Osteoblast (primary cell): ENCODE measurements at regions not wholly inside any gene's neighbourhood (a gene's known extent, or its start where the extent isn't known, plus 50 kb on each side); places are given as distances from the start of the nearest gene placed in this dataset.
A peak's percentile ranks its signal among the peaks of the same experiment; 100 is the strongest.

Source experiments
- DNase-seq: peaks from one replicate; pipeline ENCODE4 v3.0.0; 2011; ENCODE audit warnings: low spot score, mixed read lengths; ENCODE audit not compliant: insufficient read length; ENCODE audit errors: missing footprints
- H2AFZ ChIP-seq: 2 replicates; pipeline ENCODE4 v1.6.0; 2011; ENCODE audit warnings: mild to moderate bottlenecking, low read length
- H3K27ac ChIP-seq: 2 replicates; pipeline ENCODE4 v1.5.1; 2011; ENCODE audit warnings: mild to moderate bottlenecking, low read depth, low read length, moderate library complexity
- H3K27me3 ChIP-seq: 2 replicates; pipeline ENCODE4 v1.6.0; 2012; ENCODE audit warnings: mild to moderate bottlenecking, control low read depth, inconsistent platforms, low read length, moderate library complexity; ENCODE audit not compliant: insufficient read depth
- H3K36me3 ChIP-seq: 2 replicates; pipeline ENCODE4 v1.5.1; 2011; ENCODE audit warnings: mild to moderate bottlenecking, low read length, control low read depth, moderate library complexity; ENCODE audit not compliant: insufficient read depth
- H3K4me1 ChIP-seq: 2 replicates; pipeline ENCODE4 v1.5.1; 2011; ENCODE audit warnings: mild to moderate bottlenecking, low read length, control low read depth, moderate library complexity; ENCODE audit not compliant: insufficient read depth
- H3K4me2 ChIP-seq: 2 replicates; pipeline ENCODE4 v1.6.0; 2011; ENCODE audit warnings: mild to moderate bottlenecking, low read length; ENCODE audit not compliant: insufficient read depth
- H3K4me3 ChIP-seq: fragments of 200-600 bp; sonication (generic); 3 replicates; pipeline ENCODE4 v1.5.1; 2012; ENCODE audit warnings: mild to moderate bottlenecking, low read length, inconsistent platforms; ENCODE audit not compliant: insufficient read depth
- H3K79me2 ChIP-seq: 2 replicates; pipeline ENCODE4 v1.6.0; 2012; ENCODE audit warnings: mild to moderate bottlenecking, low read length, control low read depth, inconsistent platforms; ENCODE audit not compliant: insufficient read depth
- H3K9me3 ChIP-seq: 2 replicates; pipeline ENCODE4 v1.5.1; 2011; ENCODE audit warnings: low read depth, low read length, control low read depth
- H4K20me1 ChIP-seq: 2 replicates; pipeline ENCODE4 v1.6.0; 2012; ENCODE audit warnings: mild to moderate bottlenecking, low read length, control low read depth; ENCODE audit not compliant: insufficient read depth
- CTCF ChIP-seq: IDR thresholded peaks from 2 replicates; pipeline ENCODE4 v1.5.1; 2011; ENCODE audit warnings: mild to moderate bottlenecking, low read depth, low read length, moderate library complexity; ENCODE audit errors: extremely low read depth

DNA sequence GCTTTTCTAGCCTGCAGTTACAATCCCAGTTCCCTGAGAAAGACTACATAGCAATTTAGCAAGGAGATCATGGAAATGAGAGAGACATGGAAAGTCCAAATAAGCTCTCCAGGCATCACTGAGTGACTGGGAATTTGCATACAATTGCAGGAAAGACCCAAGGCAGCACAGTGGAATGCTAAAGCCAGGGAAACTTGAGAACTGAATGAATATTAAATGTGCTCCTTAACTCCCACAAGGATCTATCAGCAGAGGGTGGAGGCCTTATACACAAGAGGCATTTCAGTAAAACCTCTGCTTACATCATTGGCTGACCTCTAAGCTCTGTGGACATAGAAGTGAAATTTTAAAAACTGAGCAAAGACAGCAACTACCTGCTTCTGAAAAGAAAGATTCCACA lies 355.6 kb upstream of the DAB2 start:
- no peak overlapping the region for H3K4me2 ChIP-seq
- no peaks in the 10 kb centered on the region for H3K79me2 ChIP-seq
- no peaks in the 10 kb centered on the region for H3K36me3 ChIP-seq
- no peak for TF ChIP-seq CTCF
- H3K27ac ChIP-seq: no peak overlapping the region
- no peaks in the 10 kb centered on the region for H4K20me1 ChIP-seq
- H2AFZ ChIP-seq: no peak overlapping the region
- H3K27me3 ChIP-seq: no peaks in the 10 kb centered on the region
- peaks cover 13% of the 10 kb centered on the region for H3K4me1 ChIP-seq
- no peaks in the 10 kb centered on the region for H3K9me3 ChIP-seq
- no peak overlapping the region for H3K4me3 ChIP-seq
- no peak for DNase-seq

DNA sequence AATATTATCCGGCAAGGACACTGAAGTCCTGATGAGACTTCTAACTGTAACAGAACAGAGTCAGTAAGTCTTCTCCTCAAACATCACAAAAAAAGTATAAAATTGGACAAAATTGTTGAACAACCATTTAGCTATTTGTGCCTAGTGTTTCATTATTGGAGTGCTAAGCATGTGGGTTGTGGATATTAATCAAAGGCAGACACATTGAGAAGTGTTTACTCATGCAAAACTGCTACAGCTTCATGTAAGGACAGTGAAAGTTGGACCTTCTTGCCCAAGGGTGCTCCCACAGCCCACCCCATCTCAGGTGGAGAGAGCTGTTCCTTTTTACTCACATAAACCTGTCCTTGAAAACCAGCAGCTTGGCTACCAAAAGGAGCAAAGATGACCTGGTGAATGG lies 355.1 kb upstream of the DAB2 start:
- H3K36me3 ChIP-seq: no peaks in the 10 kb centered on the region
- DNase-seq: no peak
- no peak overlapping the region for H3K4me2 ChIP-seq
- H3K27ac ChIP-seq: no peak overlapping the region
- no peak for TF ChIP-seq CTCF
- H3K79me2 ChIP-seq: no peaks in the 10 kb centered on the region
- H4K20me1 ChIP-seq: no peaks in the 10 kb centered on the region
- H3K4me3 ChIP-seq: no peak overlapping the region
- no peaks in the 10 kb centered on the region for H3K27me3 ChIP-seq
- H3K4me1 ChIP-seq: peaks cover 17% of the 10 kb centered on the region
- no peaks in the 10 kb centered on the region for H3K9me3 ChIP-seq
- H2AFZ ChIP-seq: no peak overlapping the region

DNA sequence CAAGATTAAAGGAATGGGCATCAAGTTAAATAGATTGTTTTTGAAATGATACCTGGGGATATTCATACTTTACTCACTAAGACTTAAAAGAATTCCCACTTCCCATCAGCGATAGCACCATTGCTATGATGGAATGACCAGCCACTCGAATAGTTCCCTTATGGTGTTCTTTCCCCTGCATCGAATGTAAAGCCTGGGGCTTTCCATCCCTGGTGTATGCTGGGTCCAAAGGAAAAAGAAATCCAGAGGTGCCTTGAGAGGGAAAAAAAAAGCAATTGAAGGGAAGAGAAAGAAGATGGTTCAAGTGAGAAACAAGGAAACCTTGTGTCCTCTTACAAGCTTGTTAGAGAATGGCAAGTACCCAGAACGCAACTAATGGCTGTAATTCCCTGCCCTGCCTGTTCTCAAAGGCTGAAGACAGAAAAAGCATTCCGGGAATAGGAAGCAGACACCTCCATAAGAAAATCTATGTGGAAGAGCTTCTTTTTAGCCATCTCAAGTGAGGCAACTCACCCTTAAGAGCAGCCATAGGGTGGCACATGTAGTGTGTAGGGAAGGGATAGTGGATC lies 351.1 kb upstream of the DAB2 start:
- no peaks in the 10 kb centered on the region for H4K20me1 ChIP-seq
- H3K27me3 ChIP-seq: no peaks in the 10 kb centered on the region
- DNase-seq: no peak
- no peak overlapping the region for H3K4me2 ChIP-seq
- peak overlapping the region; percentile 11 for H2AFZ ChIP-seq
- TF ChIP-seq CTCF: no peak
- H3K9me3 ChIP-seq: no peaks in the 10 kb centered on the region
- H3K4me3 ChIP-seq: no peak overlapping the region
- H3K4me1 ChIP-seq: peaks cover 22% of the 10 kb centered on the region
- peak overlapping the region; percentile 82 for H3K27ac ChIP-seq
- no peaks in the 10 kb centered on the region for H3K36me3 ChIP-seq
- no peaks in the 10 kb centered on the region for H3K79me2 ChIP-seq

DNA sequence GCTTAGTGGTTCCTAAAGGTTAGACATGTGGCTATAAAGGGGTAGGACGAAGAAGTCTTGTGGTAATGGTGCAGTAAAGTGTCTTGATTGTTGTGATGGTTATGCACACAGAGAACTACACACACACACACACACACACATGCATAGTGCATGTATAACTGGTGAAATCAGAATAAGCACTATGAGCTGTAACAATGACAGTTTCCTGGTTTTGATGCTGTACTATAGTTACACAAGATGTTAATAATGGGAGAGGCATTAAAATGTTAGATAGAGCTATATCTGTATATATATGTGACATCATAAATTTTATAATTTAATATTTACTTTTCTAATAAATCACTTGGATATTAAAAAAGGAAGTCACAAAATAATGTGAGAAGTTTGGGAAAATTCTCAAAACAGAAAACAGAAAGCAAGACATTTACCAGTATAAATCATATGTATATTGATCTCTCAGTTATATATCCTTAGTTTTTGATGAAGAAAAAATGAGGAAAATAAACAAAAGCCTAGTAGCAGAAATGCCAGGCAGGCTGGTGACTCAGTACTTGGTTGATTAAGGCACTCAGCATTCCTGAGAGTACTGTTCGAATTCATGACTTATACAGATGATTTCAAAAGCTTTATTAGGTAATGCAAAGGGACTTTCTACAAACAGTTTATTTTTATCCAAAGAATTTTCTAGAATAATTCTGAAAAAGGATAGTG lies 350.5 kb upstream of the DAB2 start:
- H2AFZ ChIP-seq: no peak overlapping the region
- H3K4me1 ChIP-seq: peaks cover 19% of the 10 kb centered on the region
- no peaks in the 10 kb centered on the region for H4K20me1 ChIP-seq
- H3K27ac ChIP-seq: peak overlapping the region; percentile 82
- H3K9me3 ChIP-seq: no peaks in the 10 kb centered on the region
- no peak for TF ChIP-seq CTCF
- no peaks in the 10 kb centered on the region for H3K79me2 ChIP-seq
- H3K4me2 ChIP-seq: peak overlapping the region; percentile 52
- H3K4me3 ChIP-seq: no peak overlapping the region
- DNase-seq: no peak
- no peaks in the 10 kb centered on the region for H3K27me3 ChIP-seq
- no peaks in the 10 kb centered on the region for H3K36me3 ChIP-seq
